IMR-90 (cell line): ENCODE measurements at regions not wholly inside any gene's neighbourhood (a gene's known extent, or its start where the extent isn't known, plus 50 kb on each side); places are given as distances from the start of the nearest gene placed in this dataset.

Experiments
- ATAC-seq: fragments of 200-7000 bp; cut with Tn5 transposase; 2 replicates; pipeline ENCODE4 v1.9.1; 2020; ENCODE audit warnings: low read depth, mild to moderate bottlenecking, moderate library complexity
- BruUV-seq: library from RNA; stranded (reverse); fragments of 400-500 nt; replicated peaks from 2 replicates; lab custom pipeline; 2021; lab: Mats Ljungman, UMichigan
- CTCF ChIA-PET: fragments of 300-600 bp; formaldehyde crosslinking; extraction: SDS; loops from one replicate; lab custom pipeline; 2021; ENCODE audit warnings: antibody characterized with exemption; lab: Yijun Ruan, JAX
- POLR2A ChIA-PET: fragments of 300-600 bp; sonication (Branson Sonifier 250); formaldehyde crosslinking; loops from one replicate; lab custom pipeline; 2022; ENCODE audit warnings: antibody characterized with exemption; ENCODE audit not compliant: unreplicated experiment; lab: Charles Lee
- DNase-seq: peaks from one replicate; pipeline ENCODE4 v3.0.0; 2013
- H2AFZ ChIP-seq: replicated peaks from 2 replicates; pipeline ENCODE3; 2013; ENCODE audit warnings: low read length, mild to moderate bottlenecking; ENCODE audit not compliant: poor library complexity
- H2AK5ac ChIP-seq: 2 replicates; pipeline ENCODE4 v1.6.1; 2013; ENCODE audit warnings: low read depth, low read length, inconsistent platforms
- H2AK9ac ChIP-seq: replicated peaks from 2 replicates; pipeline ENCODE3; 2013; ENCODE audit warnings: mild to moderate bottlenecking, low read depth, low read length, moderate library complexity; ENCODE audit not compliant: poor library complexity
- H2BK120ac ChIP-seq: 2 replicates; pipeline ENCODE4 v1.6.1; 2013; ENCODE audit warnings: low read depth, low read length, inconsistent platforms
- H2BK15ac ChIP-seq: 3 replicates; pipeline ENCODE4 v1.6.1; 2013; ENCODE audit warnings: low read depth, low read length, inconsistent platforms
- H2BK20ac ChIP-seq: 2 replicates; pipeline ENCODE4 v1.6.1; 2013; ENCODE audit warnings: low read depth, mild to moderate bottlenecking, inconsistent platforms, low read length, moderate library complexity
- H2BK5ac ChIP-seq: 2 replicates; pipeline ENCODE4 v1.6.1; 2013; ENCODE audit warnings: mild to moderate bottlenecking, low read depth, low read length, inconsistent platforms; ENCODE audit not compliant: poor library complexity, severe bottlenecking
- H3K14ac ChIP-seq: replicated peaks from 2 replicates; pipeline ENCODE4 v1.6.1; 2013; ENCODE audit warnings: low read depth, low read length, inconsistent platforms
- H3K18ac ChIP-seq: 2 replicates; pipeline ENCODE4 v1.6.1; 2013; ENCODE audit warnings: low read depth, low read length, control low read depth
- H3K23ac ChIP-seq: 2 replicates; pipeline ENCODE4 v1.6.1; 2013; ENCODE audit warnings: low read depth, low read length, inconsistent platforms
- H3K27ac ChIP-seq: 2 replicates; pipeline ENCODE4 v1.5.1; 2013; ENCODE audit warnings: mild to moderate bottlenecking, control low read depth, low read length; ENCODE audit not compliant: insufficient read depth
- H3K27me3 ChIP-seq: 2 replicates; pipeline ENCODE4 v1.6.1; 2013; ENCODE audit warnings: low read length; ENCODE audit not compliant: control insufficient read depth, insufficient read depth
- H3K36me3 ChIP-seq: 2 replicates; pipeline ENCODE4 v1.6.1; 2013; ENCODE audit warnings: low read length, mixed read lengths; ENCODE audit not compliant: control insufficient read depth, insufficient read depth
- H3K4ac ChIP-seq: 2 replicates; pipeline ENCODE4 v1.6.1; 2013; ENCODE audit warnings: low read depth, low read length, inconsistent platforms
- H3K4me1 ChIP-seq: 2 replicates; pipeline ENCODE4 v1.6.1; 2013; ENCODE audit warnings: low read length, mixed read lengths; ENCODE audit not compliant: control insufficient read depth, insufficient read depth
- H3K4me2 ChIP-seq: 2 replicates; pipeline ENCODE4 v1.6.1; 2013; ENCODE audit warnings: low read depth, mild to moderate bottlenecking, control low read depth, low read length, moderate library complexity
- H3K4me3 ChIP-seq: 2 replicates; pipeline ENCODE4 v1.5.1; 2013; ENCODE audit warnings: low read depth, mild to moderate bottlenecking, control low read depth, low read length, moderate library complexity; ENCODE audit not compliant: insufficient read depth
- H3K56ac ChIP-seq: 2 replicates; pipeline ENCODE4 v1.6.1; 2013; ENCODE audit warnings: low read length, inconsistent platforms; ENCODE audit not compliant: insufficient read depth; ENCODE audit errors: extremely low read depth
- H3K79me1 ChIP-seq, 2 experiments: 2 replicates each; pipeline ENCODE4 v1.6.1; 2013; ENCODE audit warnings: low read length in 2 of 2, inconsistent platforms in 1 of 2, low read depth in 1 of 2
- H3K9ac ChIP-seq: 2 replicates; pipeline ENCODE4 v1.6.1; 2013; ENCODE audit warnings: low read depth, low read length, control low read depth
- H3K9me1 ChIP-seq: 2 replicates; pipeline ENCODE4 v1.6.1; 2013; ENCODE audit warnings: low read length, inconsistent platforms; ENCODE audit not compliant: insufficient read depth
- H3K9me3 ChIP-seq: 2 replicates; pipeline ENCODE4 v1.6.1; 2013; ENCODE audit warnings: low read length; ENCODE audit not compliant: control insufficient read depth, insufficient read depth
- H4K20me1 ChIP-seq: 2 replicates; pipeline ENCODE4 v1.6.1; 2013; ENCODE audit warnings: low read length, inconsistent platforms; ENCODE audit not compliant: insufficient read depth
- H4K5ac ChIP-seq: 2 replicates; pipeline ENCODE4 v1.6.1; 2013; ENCODE audit warnings: mild to moderate bottlenecking, low read depth, low read length, control low read depth
- H4K8ac ChIP-seq, 2 experiments: 2 replicates each; pipeline ENCODE4 v1.6.1; 2013; ENCODE audit warnings: low read depth in 2 of 2, low read length in 2 of 2, control low read depth in 1 of 2, inconsistent platforms in 1 of 2
- H4K91ac ChIP-seq: 2 replicates; pipeline ENCODE4 v1.6.1; 2013; ENCODE audit warnings: low read depth, low read length, inconsistent platforms; ENCODE audit not compliant: insufficient read depth
- CHD1 ChIP-seq: IDR thresholded peaks from 2 replicates; pipeline ENCODE4 v1.6.1; 2012; ENCODE audit warnings: low read depth, low read length, improper control_type of control experiment
- FOS ChIP-seq: fragments of 150-350 bp; IDR thresholded peaks from 2 replicates; pipeline ENCODE4 v1.6.1; 2016; ENCODE audit warnings: low read depth, low read length
- MAZ ChIP-seq: IDR thresholded peaks from 2 replicates; pipeline ENCODE4 v1.6.1; 2012; ENCODE audit warnings: low read depth, mild to moderate bottlenecking, low read length, improper control_type of control experiment, moderate library complexity, borderline replicate concordance
- POLR2A ChIP-seq: IDR thresholded peaks from 2 replicates; pipeline ENCODE4 v1.6.1; 2012; ENCODE audit warnings: mild to moderate bottlenecking, low read depth, low read length
- RAD21 ChIP-seq: IDR thresholded peaks from 2 replicates; pipeline ENCODE4 v1.6.1; 2012; ENCODE audit warnings: low read length, improper control_type of control experiment
- RCOR1 ChIP-seq: IDR thresholded peaks from 2 replicates; pipeline ENCODE4 v1.6.1; 2012; ENCODE audit warnings: mild to moderate bottlenecking, low read length, improper control_type of control experiment; ENCODE audit not compliant: insufficient replicate concordance
- RFX5 ChIP-seq: IDR thresholded peaks from 2 replicates; pipeline ENCODE4 v1.8.0; 2012; ENCODE audit warnings: low read depth, mild to moderate bottlenecking, low read length, moderate library complexity
- SMC3 ChIP-seq: fragments of 150-350 bp; IDR thresholded peaks from 2 replicates; pipeline ENCODE4 v1.6.1; 2016; ENCODE audit warnings: low read depth, mild to moderate bottlenecking, antibody characterized with exemption, low read length, moderate library complexity
- dilution Hi-C: fragments of 300-500 bp; cut with HindIII; formaldehyde crosslinking; loops from one replicate; pipeline ENCODE4 v1.14.3; 2018; ENCODE audit warnings: low sequenced_read_pairs; ENCODE audit not compliant: unreplicated experiment
- in situ Hi-C: fragments of 300-500 bp; cut with MboI; formaldehyde crosslinking; loops from 3 replicates; pipeline ENCODE4 v1.14.3; 2019; ENCODE audit warnings: low sequenced_read_pairs, inconsistent platforms, mixed read lengths
- intact Hi-C: fragments of 100-400 bp; cut with micrococcal nuclease; formaldehyde crosslinking; loops from 2 replicates; pipeline ENCODE4 v1.10.0; 2022
- TF ChIP-seq, protein P1 (sequence below): fragments of 150-350 bp; IDR thresholded peaks from 2 replicates; pipeline ENCODE4 v1.6.1; 2017; ENCODE audit warnings: mild to moderate bottlenecking, antibody characterized with exemption, low read length, low read depth

DNA sequence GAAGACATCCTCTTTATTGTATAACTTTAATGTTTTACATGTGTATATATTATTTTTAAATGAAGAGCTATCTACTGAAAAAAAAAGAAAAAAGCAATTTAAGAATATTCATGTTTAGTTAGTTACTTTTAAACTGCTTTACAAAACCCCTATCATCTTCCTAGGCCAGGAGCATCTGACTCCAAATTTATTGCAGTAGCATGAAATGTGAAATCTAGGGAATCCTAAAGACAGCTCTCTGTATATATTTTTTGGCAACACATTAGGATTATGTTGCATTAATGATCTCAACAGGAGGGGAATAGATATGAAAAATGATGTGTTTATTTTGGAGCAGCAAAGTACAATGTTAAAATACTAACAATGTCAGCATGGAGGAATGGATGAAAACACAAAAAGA, 158.3 kb downstream of the CNTN3 start:
- Histone ChIP-seq H3K23ac (no peak overlapping the region), H4K8ac (no peak overlapping the region), H3K9me3 (no peaks in the 10 kb centered on the region), H2BK5ac (no peak overlapping the region), H4K20me1 (no peaks in the 10 kb centered on the region), H2BK20ac (no peak overlapping the region), H3K4me2 (no peak overlapping the region), H2BK120ac (no peak overlapping the region), H3K4me3 (no peak overlapping the region), H2AK5ac (no peak overlapping the region), H4K5ac (no peak overlapping the region), H3K27me3 (no peaks in the 10 kb centered on the region), H3K9me1 (no peaks in the 10 kb centered on the region), H2AFZ (no peak overlapping the region), H3K79me1 (no peaks in the 10 kb centered on the region), H4K91ac (no peak overlapping the region), H3K4ac (no peak overlapping the region), H2AK9ac (no peak overlapping the region), H3K18ac (no peak overlapping the region), H3K36me3 (no peaks in the 10 kb centered on the region), H3K9ac (no peak overlapping the region), H3K4me1 (no peaks in the 10 kb centered on the region), H3K14ac (no peak overlapping the region), H3K27ac (no peak overlapping the region), H2BK15ac (no peak overlapping the region), H3K56ac (no peak overlapping the region)
- dilution Hi-C loops: no loop called here
- TF ChIP-seq RCOR1 (no peak), RAD21 (no peak), SMC3 (no peak), POLR2A (no peak), FOS (no peak), MAZ (no peak), RFX5 (no peak), CHD1 (no peak)
- TF ChIP-seq, protein P1, sequence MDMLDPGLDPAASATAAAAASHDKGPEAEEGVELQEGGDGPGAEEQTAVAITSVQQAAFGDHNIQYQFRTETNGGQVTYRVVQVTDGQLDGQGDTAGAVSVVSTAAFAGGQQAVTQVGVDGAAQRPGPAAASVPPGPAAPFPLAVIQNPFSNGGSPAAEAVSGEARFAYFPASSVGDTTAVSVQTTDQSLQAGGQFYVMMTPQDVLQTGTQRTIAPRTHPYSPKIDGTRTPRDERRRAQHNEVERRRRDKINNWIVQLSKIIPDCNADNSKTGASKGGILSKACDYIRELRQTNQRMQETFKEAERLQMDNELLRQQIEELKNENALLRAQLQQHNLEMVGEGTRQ: no peak
- in situ Hi-C loops: no loop called here
- no peak for ATAC-seq
- intact Hi-C loops: no loop called here
- no TSS peak for BruUV-seq
- DNase-seq: no peak
- CTCF ChIA-PET: interaction anchor here (0.6 kb wide), 1 partner anchor 16 kb away, joined by 4 read pairs; no protein-coding TSS in a partner anchor
- POLR2A ChIA-PET: interaction anchor here (0.6 kb wide), 1 partner anchor 24 kb away, joined by 5 read pairs; no protein-coding TSS in a partner anchor
